GM19324 (cell line): ENCODE measurements at regions not wholly inside any gene's neighbourhood (a gene's known extent, or its start where the extent isn't known, plus 50 kb on each side); places are given as distances from the start of the nearest gene placed in this dataset.
"Not testable (repeated sequence)": the region's sequence is repeated elsewhere in the genome, so short reads cannot be mapped to it uniquely, and the experiment has no call there.

ENCODE experiments used
- ATAC-seq: cut with Tn5 transposase; IDR thresholded peaks from one replicate; pipeline ENCODE4 v1.9.1; 2021; ENCODE audit warnings: mild to moderate bottlenecking, moderate library complexity; ENCODE audit not compliant: unreplicated experiment, low FRiP score

GRCh38 chr7:81206217-81206616 is 287.4 kb upstream of the SEMA3C start:
- no peak for ATAC-seq

GRCh38 chr7:81201188-81201587 is 282.3 kb upstream of the SEMA3C start:
- ATAC-seq = no peak

GRCh38 chr7:81198766-81199165 is 279.9 kb upstream of the SEMA3C start:
- ATAC-seq = no peak

GRCh38 chr7:81197266-81197665 is 278.4 kb upstream of the SEMA3C start:
- no peak for ATAC-seq

- ATAC-seq = no peak
Measured at GRCh38 chr7:81195033-81195432, 276.2 kb upstream of the SEMA3C start.

GRCh38 chr7:81190997-81191768 is 272.3 kb upstream of the SEMA3C start:
- no peak for ATAC-seq

- ATAC-seq = no peak
Measured at GRCh38 chr7:81187753-81188152, 268.9 kb upstream of the SEMA3C start.

GRCh38 chr7:81186691-81187090 is 267.8 kb upstream of the SEMA3C start:
- no peak for ATAC-seq

GRCh38 chr7:81185072-81185471 is 266.2 kb upstream of the SEMA3C start:
- ATAC-seq = no peak

GRCh38 chr7:81183326-81183725 is 264.5 kb upstream of the SEMA3C start:
- no peak for ATAC-seq

- not testable (repeated sequence) for ATAC-seq
Measured at GRCh38 chr7:81182056-81182455, 263.2 kb upstream of the SEMA3C start.

GRCh38 chr7:81181066-81181465 is 262.2 kb upstream of the SEMA3C start:
- ATAC-seq = no peak

- no peak for ATAC-seq
Measured at GRCh38 chr7:81180573-81180972, 261.7 kb upstream of the SEMA3C start.

- no peak for ATAC-seq
Measured at GRCh38 chr7:81175275-81175940, 256.6 kb upstream of the SEMA3C start.

- ATAC-seq = no peak
Measured at GRCh38 chr7:81173766-81174281, 255.0 kb upstream of the SEMA3C start.

- no peak for ATAC-seq
Measured at GRCh38 chr7:81170291-81170690, 251.4 kb upstream of the SEMA3C start.

- ATAC-seq = no peak
Measured at GRCh38 chr7:81167934-81168333, 249.1 kb upstream of the SEMA3C start.

GRCh38 chr7:81165070-81165469 is 246.2 kb upstream of the SEMA3C start:
- ATAC-seq = no peak

GRCh38 chr7:81162771-81163525 is 244.1 kb upstream of the SEMA3C start:
- ATAC-seq = no peak

- ATAC-seq = no peak
Measured at GRCh38 chr7:81162234-81162633, 243.4 kb upstream of the SEMA3C start.

- ATAC-seq = no peak
Measured at GRCh38 chr7:81161451-81162075, 242.7 kb upstream of the SEMA3C start.
